NCI-H2029 (cell line): ENCODE measurements at regions not wholly inside any gene's neighbourhood (a gene's known extent, or its start where the extent isn't known, plus 50 kb on each side); places are given as distances from the start of the nearest gene placed in this dataset.
"Not testable (repeated sequence)": the region's sequence is repeated elsewhere in the genome, so short reads cannot be mapped to it uniquely, and the experiment has no call there.

Experiments used
- DNase-seq: peaks from one replicate; lab custom pipeline; 2025; lab: John Stamatoyannopoulos, UW

DNA sequence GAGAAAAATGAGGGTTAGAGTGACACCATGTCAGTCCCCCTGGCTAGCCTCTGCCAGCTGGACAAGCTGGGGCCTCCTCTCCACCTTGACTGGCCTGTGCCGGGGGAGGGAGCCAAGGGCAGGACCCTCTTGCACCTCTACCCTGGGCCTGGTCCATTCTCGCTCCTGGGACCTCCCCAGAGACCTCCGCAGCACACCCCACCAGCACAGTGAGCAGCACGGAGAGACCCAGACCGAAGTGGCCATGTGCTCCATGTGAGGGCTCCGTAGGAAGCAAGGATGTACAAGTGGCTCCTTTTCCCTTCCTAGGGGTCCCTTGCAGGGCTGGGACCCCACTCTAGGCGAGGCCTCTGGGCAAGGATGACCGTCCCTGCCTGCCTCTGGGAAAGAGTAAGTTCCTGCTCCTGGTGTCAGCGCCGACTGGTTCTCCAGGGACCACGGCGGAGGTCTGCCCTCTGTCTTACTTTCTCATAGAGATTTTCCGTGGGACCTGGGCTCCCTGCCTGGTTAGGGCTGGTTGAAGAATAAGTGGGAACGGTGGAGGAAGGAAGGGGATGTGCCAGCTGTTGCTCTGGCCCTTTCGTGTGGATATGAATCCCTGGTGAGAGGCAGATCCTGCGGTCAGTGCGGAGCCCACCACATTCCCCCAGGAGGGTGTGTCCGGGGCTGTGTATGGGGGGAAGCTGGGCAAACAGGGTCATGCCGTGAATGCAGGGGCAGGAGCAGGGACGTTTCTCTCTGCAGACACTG lies 124.2 kb downstream of the METRNL start:
- DNase-seq, result no peak

DNA sequence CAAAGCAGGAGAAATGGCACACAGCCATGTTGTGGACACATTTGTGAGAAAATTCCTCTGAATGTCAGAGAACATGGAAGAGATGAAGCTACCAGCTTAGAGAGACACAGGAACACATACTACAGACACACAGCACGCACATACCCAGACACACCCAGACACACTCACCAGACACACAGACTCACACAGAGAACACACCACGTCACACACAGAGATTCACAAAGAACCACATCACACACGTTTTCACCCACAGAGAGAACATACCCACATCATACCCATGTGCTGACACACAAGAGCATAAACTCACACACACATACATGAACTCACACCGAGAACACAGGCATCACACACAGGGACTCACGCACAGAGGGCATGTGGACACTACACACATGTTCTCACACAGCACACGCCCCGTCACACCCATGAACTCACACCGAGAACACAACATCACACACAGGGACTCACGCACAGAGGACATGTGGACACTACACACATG lies 124.9 kb downstream of the METRNL start:
- no peak for DNase-seq

- DNase-seq, result not testable (repeated sequence)
Measured at GRCh38 chr17:83204736-83205386, 125.5 kb downstream of the METRNL start.

GRCh38 chr17:83205387-83206035 lies 126.1 kb downstream of the METRNL start:
- peak; percentile 12 for DNase-seq

GRCh38 chr17:83206036-83206394 lies 126.6 kb downstream of the METRNL start:
- not testable (repeated sequence) for DNase-seq

DNA sequence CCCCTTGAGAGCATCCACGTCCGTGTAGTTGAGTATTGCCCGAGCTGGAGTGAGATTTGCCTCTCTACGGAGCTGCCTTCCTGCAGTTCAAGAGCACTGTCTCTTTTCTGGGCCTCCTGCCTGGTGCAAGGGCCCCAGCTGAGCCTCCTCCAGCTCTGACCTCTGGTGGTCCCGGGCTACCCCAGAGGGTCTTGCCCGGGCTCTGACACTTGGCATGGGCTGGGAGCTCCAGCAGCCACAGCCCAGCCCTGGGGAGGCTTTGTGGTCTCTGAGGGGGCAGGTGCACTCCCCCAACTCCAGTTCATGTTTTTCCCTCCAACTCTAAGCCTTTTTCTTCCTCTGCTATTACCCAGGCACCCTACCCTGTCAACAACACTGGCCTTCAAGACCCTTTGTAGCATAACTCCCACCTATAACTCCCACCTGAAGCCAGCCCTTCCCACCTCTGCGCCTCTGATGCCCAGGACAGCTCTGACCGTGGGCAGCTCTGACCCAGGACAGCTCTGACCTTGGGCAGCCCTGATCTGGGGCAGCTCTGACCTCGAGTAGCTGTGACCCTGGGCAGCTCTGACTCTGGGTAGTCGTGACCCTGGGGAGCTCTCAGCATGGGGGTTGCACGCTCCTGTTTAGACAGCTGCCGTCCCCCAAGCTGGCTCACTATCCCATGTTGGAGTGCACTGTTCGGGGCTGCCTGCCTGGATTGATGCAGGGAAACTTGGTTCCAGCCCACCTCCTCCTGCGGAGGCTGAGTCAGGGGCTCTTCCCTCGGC lies 127.6 kb downstream of the METRNL start:
- DNase-seq, result not testable (repeated sequence)

GRCh38 chr17:83247001-83247400 lies 167.6 kb downstream of the METRNL start:
- DNase-seq, result not testable (repeated sequence)
